HCT116 (cell line): ENCODE measurements at regions not wholly inside any gene's neighbourhood (a gene's known extent, or its start where the extent isn't known, plus 50 kb on each side); places are given as distances from the start of the nearest gene placed in this dataset.

Source experiments
- ATAC-seq: fragments of 200-7000 bp; cut with Tn5 transposase; 2 replicates; pipeline ENCODE4 v1.9.1; 2020; ENCODE audit warnings: mild to moderate bottlenecking, moderate library complexity
- BruUV-seq: library from RNA; stranded (reverse); fragments of 400-500 nt; replicated peaks from 2 replicates; lab custom pipeline; 2021; lab: Mats Ljungman, UMichigan
- CTCF ChIA-PET: fragments of 300-600 bp; sonication (Branson Sonifier 250); formaldehyde crosslinking; loops from one replicate; lab custom pipeline; 2021; ENCODE audit warnings: antibody characterized with exemption; lab: Charles Lee
- POLR2A ChIA-PET: fragments of 300-600, 350-600 bp; sonication (Branson Sonifier 250); formaldehyde crosslinking; loops from one replicate; lab custom pipeline; 2021; ENCODE audit warnings: antibody characterized with exemption; lab: Charles Lee
- RAD21 ChIA-PET, 2 experiments: fragments of 300-600 bp; sonication (Branson Sonifier 250); formaldehyde crosslinking; loops; one replicate each; lab custom pipeline; 2023; ENCODE audit warnings: low total read pairs in 2 of 2; ENCODE audit not compliant: uncharacterized antibody in 2 of 2, unreplicated experiment in 2 of 2, low non-redundant PET in 1 of 2; lab: Charles Lee
- DNase-seq: peaks from one replicate; pipeline ENCODE4 v3.0.0-alpha.2; 2010; ENCODE audit warnings: low read depth, low spot score
- H2AFZ ChIP-seq: fragments of 200-600 bp; shearing (Covaris generic), sonication (generic); 2 replicates; pipeline ENCODE4 v1.6.1; 2017; ENCODE audit warnings: low read depth, mixed run types, mixed read lengths, antibody characterized with exemption, low read length; ENCODE audit not compliant: poor library complexity, severe bottlenecking
- H3K27ac ChIP-seq: 2 replicates; pipeline ENCODE4 v1.5.1; 2012; ENCODE audit warnings: low read depth, low read length
- H3K27me3 ChIP-seq: fragments of 200-600 bp; sonication (generic); 2 replicates; pipeline ENCODE4 v1.6.1; 2016; ENCODE audit warnings: mixed run types, low read length, mixed read lengths; ENCODE audit not compliant: insufficient read depth
- H3K36me3 ChIP-seq, 2 experiments: fragments of 200-500 bp in 1 of 2; fragments of 200-600 bp in 1 of 2; sonication (Bioruptor generic) in 1 of 2; sonication (generic) in 1 of 2; 2 replicates each; pipeline versions ENCODE4 v1.5.1 to v1.6.1; 2014 to 2016; ENCODE audit warnings: low read length in 2 of 2, inconsistent platforms in 1 of 2, mixed read lengths in 1 of 2, mixed run types in 1 of 2; ENCODE audit not compliant: insufficient read depth in 2 of 2, control insufficient read depth in 1 of 2
- H3K4me1 ChIP-seq, 2 experiments: fragments of 200-600 bp in 1 of 2; sonication (generic) in 1 of 2; 2 replicates each; pipeline versions ENCODE4 v1.5.1 to v1.6.1; 2012 to 2017; ENCODE audit warnings: low read length in 2 of 2, inconsistent platforms in 1 of 2, mild to moderate bottlenecking in 1 of 2, mixed read lengths in 1 of 2, mixed run types in 1 of 2, moderate library complexity in 1 of 2; ENCODE audit not compliant: insufficient read depth in 2 of 2, control insufficient read depth in 1 of 2
- H3K4me2 ChIP-seq: fragments of 200-600 bp; sonication (generic); 2 replicates; pipeline ENCODE4 v1.6.1; 2017; ENCODE audit warnings: mixed run types, low read length, mixed read lengths
- H3K4me3 ChIP-seq, 2 experiments: fragments of 200-600 bp in 1 of 2; sonication (generic) in 1 of 2; replicated peaks in 1 of 2; 2 replicates each; pipeline ENCODE4 v1.5.1; 2011 to 2016; ENCODE audit warnings: low read length in 2 of 2, control low read depth in 1 of 2, low read depth in 1 of 2, mild to moderate bottlenecking in 1 of 2, mixed read lengths in 1 of 2, mixed run types in 1 of 2
- H3K79me2 ChIP-seq: fragments of 200-600 bp; sonication (generic); 2 replicates; pipeline ENCODE4 v1.6.1; 2017; ENCODE audit warnings: mild to moderate bottlenecking, mixed run types, low read length, moderate library complexity, mixed read lengths; ENCODE audit not compliant: insufficient read depth
- H3K9ac ChIP-seq: fragments of 200-600 bp; sonication (generic); 2 replicates; pipeline ENCODE4 v1.6.1; 2016; ENCODE audit warnings: low read length, mixed read lengths
- H3K9me2 ChIP-seq: fragments of 200-600 bp; sonication (generic), shearing (Covaris generic); 2 replicates; pipeline ENCODE4 v1.6.1; 2017; ENCODE audit warnings: mixed run types, mild to moderate bottlenecking, moderate library complexity; ENCODE audit not compliant: insufficient read depth
- H3K9me3 ChIP-seq, 2 experiments: fragments of 200-500 bp in 1 of 2; fragments of 200-600 bp in 1 of 2; sonication (Bioruptor generic) in 1 of 2; sonication (generic) in 1 of 2; 2 replicates each; pipeline ENCODE4 v1.6.1; 2014 to 2017; ENCODE audit warnings: low read length in 2 of 2, mixed read lengths in 2 of 2, inconsistent platforms in 1 of 2, low read depth in 1 of 2, mild to moderate bottlenecking in 1 of 2, mixed run types in 1 of 2, moderate library complexity in 1 of 2; ENCODE audit not compliant: control insufficient read depth in 1 of 2, insufficient read depth in 1 of 2
- H4K20me1 ChIP-seq: fragments of 200-600 bp; sonication (generic), shearing (Covaris generic); 2 replicates; pipeline ENCODE4 v1.6.1; 2017; ENCODE audit warnings: mixed run types, mild to moderate bottlenecking, moderate library complexity; ENCODE audit not compliant: insufficient read depth
- CEBPB ChIP-seq: IDR thresholded peaks from 2 replicates; pipeline ENCODE4 v1.6.1; 2012; ENCODE audit warnings: low read depth
- CTCF ChIP-seq, 3 experiments: fragments of 200-600 bp in 1 of 3; sonication (generic) in 1 of 3; IDR thresholded peaks in 2 of 3; conservative IDR thresholded peaks in 1 of 3; 2 replicates each; pipeline ENCODE4 v1.5.1; 2012 to 2017; ENCODE audit warnings: low read depth in 2 of 3, low read length in 2 of 3, antibody characterized with exemption in 1 of 3, borderline replicate concordance in 1 of 3, control low read depth in 1 of 3, mild to moderate bottlenecking in 1 of 3, mixed read lengths in 1 of 3, mixed run types in 1 of 3, moderate library complexity in 1 of 3; ENCODE audit not compliant: insufficient read depth in 1 of 3
- EGR1 ChIP-seq: IDR thresholded peaks from 2 replicates; pipeline ENCODE4 v1.6.1; 2012; ENCODE audit warnings: low read depth
- ELF1 ChIP-seq: IDR thresholded peaks from 2 replicates; pipeline ENCODE4 v1.6.1; 2012; ENCODE audit warnings: low read depth, borderline replicate concordance
- EZH2 ChIP-seq: fragments of 200-600 bp; sonication (generic); IDR thresholded peaks from 2 replicates; pipeline ENCODE4 v1.6.1; 2017; ENCODE audit warnings: antibody characterized with exemption, mixed run types
- EZH2phosphoT487 ChIP-seq: fragments of 200-600 bp; IDR thresholded peaks from 2 replicates; pipeline ENCODE4 v1.6.1; 2018; ENCODE audit warnings: antibody characterized with exemption, borderline replicate concordance
- FOSL1 ChIP-seq: IDR thresholded peaks from 2 replicates; pipeline ENCODE4 v1.6.1; 2012; ENCODE audit warnings: low read depth
- JUND ChIP-seq: IDR thresholded peaks from 2 replicates; pipeline ENCODE4 v1.6.1; 2012
- POLR2AphosphoS5 ChIP-seq: IDR thresholded peaks from 2 replicates; pipeline ENCODE4 v1.6.1; 2011; ENCODE audit warnings: mild to moderate bottlenecking, low read depth, low read length, moderate library complexity
- RAD21 ChIP-seq: IDR thresholded peaks from 2 replicates; pipeline ENCODE4 v1.6.1; 2012; ENCODE audit warnings: low read depth, mild to moderate bottlenecking
- REST ChIP-seq: IDR thresholded peaks from 2 replicates; pipeline ENCODE4 v1.6.1; 2012; ENCODE audit warnings: low read depth
- SIN3A ChIP-seq: IDR thresholded peaks from 2 replicates; pipeline ENCODE4 v1.6.1; 2012; ENCODE audit warnings: low read depth
- SP1 ChIP-seq: IDR thresholded peaks from 2 replicates; pipeline ENCODE4 v1.6.1; 2012; ENCODE audit warnings: low read depth
- SRF ChIP-seq: IDR thresholded peaks from 2 replicates; pipeline ENCODE4 v1.6.1; 2012; ENCODE audit warnings: low read depth
- TCF7L2 ChIP-seq: IDR thresholded peaks from 2 replicates; pipeline ENCODE4 v1.7.0; 2011; ENCODE audit warnings: borderline replicate concordance, inconsistent platforms; ENCODE audit not compliant: insufficient read depth, insufficient read length; ENCODE audit errors: extremely low read depth
- YY1 ChIP-seq: IDR thresholded peaks from 2 replicates; pipeline ENCODE4 v1.6.1; 2011; ENCODE audit warnings: low read length, low read depth, moderate library complexity, mild to moderate bottlenecking; ENCODE audit not compliant: insufficient replicate concordance; ENCODE audit errors: extremely low read depth
- ZBTB33 ChIP-seq: IDR thresholded peaks from 2 replicates; pipeline ENCODE4 v1.6.1; 2011; ENCODE audit warnings: mild to moderate bottlenecking, low read length, moderate library complexity; ENCODE audit not compliant: insufficient replicate concordance; ENCODE audit errors: extremely low read depth
- ZFX ChIP-seq: fragments of 450-650 bp; IDR thresholded peaks from 2 replicates; pipeline ENCODE4 v1.6.1; 2017
- intact Hi-C: fragments of 100-400 bp; cut with micrococcal nuclease; formaldehyde crosslinking; loops from 2 replicates; pipeline ENCODE4 v1.10.0; 2022

- Histone ChIP-seq H3K9ac (no peak overlapping the region), H3K36me3 (no peaks in the 10 kb centered on the region), H3K4me1 (no peaks in the 10 kb centered on the region), H4K20me1 (no peaks in the 10 kb centered on the region), H3K4me2 (no peak overlapping the region), H3K27me3 (peaks cover 7% of the 10 kb centered on the region; the same call in 1 of the 2 replicates), H2AFZ (no peak overlapping the region), H3K4me3 (no peak overlapping the region), H3K27ac (no peak overlapping the region), H3K9me2 (no peaks in the 10 kb centered on the region), H3K79me2 (no peaks in the 10 kb centered on the region), H3K9me3 (no peaks in the 10 kb centered on the region)
- intact Hi-C loops = no loop called here
- DNase-seq (no peak), ATAC-seq (no peak)
- no TSS peak for BruUV-seq
- TF ChIP-seq POLR2AphosphoS5 (no peak), JUND (no peak), SP1 (no peak), EZH2 (no peak), TCF7L2 (no peak), ELF1 (no peak), CTCF (IDR thresholded peaks at IDR 0.05 in 2 of 3, conservative IDR thresholded peaks at IDR 0.05 in 1 of 3; ENCODE audit: borderline replicate concordance in 1 of 3, insufficient read depth in 1 of 3, low read depth in 2 of 3, low read length in 2 of 3) (no peak), CEBPB (no peak), SIN3A (no peak), ZFX (no peak), REST (no peak), SRF (no peak), RAD21 (no peak), FOSL1 (no peak), ZBTB33 (no peak), EZH2phosphoT487 (no peak), EGR1 (no peak), YY1 (no peak)
- RAD21 ChIA-PET = no interaction called here
- CTCF ChIA-PET = no interaction called here
- POLR2A ChIA-PET = no interaction called here
Measured at GRCh38 chr7:51472873-51473272, 156.3 kb upstream of the COBL start.
